Activated CD4-positive, alpha-beta T cell treated with anti-CD3 and anti-CD28 coated beads, Interleukin-2, amount 10 ng/mL, durations not matched to agents 7 days and 5 days (primary cell): ENCODE measurements at regions not wholly inside any gene's neighbourhood (a gene's known extent, or its start where the extent isn't known, plus 50 kb on each side); places are given as distances from the start of the nearest gene placed in this dataset.

Experiments
- CTCF ChIA-PET: fragments of 350-600 bp; sonication (Branson Sonifier 250); formaldehyde crosslinking; loops from one replicate; lab custom pipeline; 2021; ENCODE audit warnings: antibody characterized with exemption; lab: Charles Lee
- POLR2A ChIA-PET: fragments of 350-600 bp; sonication (Branson Sonifier 250); formaldehyde crosslinking; loops from one replicate; lab custom pipeline; 2021; ENCODE audit warnings: antibody characterized with exemption; lab: Charles Lee
- DNase-seq: peaks from one replicate; pipeline ENCODE4 v3.0.0-alpha.2; 2020
- H3K27ac Mint-ChIP-seq: one replicate; pipeline ENCODE4 v1.8.0; 2021; ENCODE audit warnings: mild to moderate bottlenecking, moderate library complexity, mixed read lengths
- H3K27me3 Mint-ChIP-seq: one replicate; pipeline ENCODE4 v1.8.0; 2021; ENCODE audit warnings: mixed read lengths
- H3K36me3 Mint-ChIP-seq: one replicate; pipeline ENCODE4 v1.8.0; 2021; ENCODE audit warnings: low read depth, mixed read lengths
- H3K4me1 Mint-ChIP-seq: one replicate; pipeline ENCODE4 v1.8.0; 2021; ENCODE audit warnings: mixed read lengths
- H3K4me3 Mint-ChIP-seq: one replicate; pipeline ENCODE4 v1.8.0; 2021; ENCODE audit warnings: mild to moderate bottlenecking, moderate library complexity, mixed read lengths
- H3K9me3 Mint-ChIP-seq: one replicate; pipeline ENCODE4 v1.8.0; 2021; ENCODE audit warnings: mixed read lengths

- CTCF ChIA-PET: interaction anchor here (1.0 to 1.7 kb wide), 2 partner anchors 13 to 20 kb away, joined by 4 read pairs; no protein-coding TSS in a partner anchor
These were observed 76.2 kb upstream of the KIF5B start for GRCh38 chr10:32132357-32132946.

DNA sequence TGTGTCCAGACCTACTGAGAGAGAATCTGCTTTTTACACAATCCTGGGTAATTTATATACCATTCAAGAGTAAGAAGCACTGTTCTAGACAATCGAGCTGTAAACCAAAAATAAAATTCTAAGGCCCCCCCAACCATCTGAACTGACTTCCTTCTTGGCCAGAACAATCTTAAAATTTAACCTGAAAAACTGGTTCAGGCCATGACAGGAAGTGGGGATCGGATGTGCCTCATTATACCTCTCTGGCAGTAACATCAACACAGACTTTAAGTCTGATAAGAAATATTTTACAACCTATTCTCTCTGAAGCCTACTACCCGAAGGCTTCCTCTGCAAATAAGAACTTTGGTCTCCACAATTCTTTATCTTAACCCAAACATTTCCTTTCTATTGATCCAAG is 75.2 kb upstream of the KIF5B start:
- H3K4me1 Mint-ChIP-seq: peaks cover 13% of the 10 kb centered on the region
- no peak overlapping the region for H3K4me3 Mint-ChIP-seq
- CTCF ChIA-PET: interaction anchor here (2.3 kb wide), 1 partner anchor 8 kb away, joined by 7 read pairs; no protein-coding TSS in a partner anchor
- no peaks in the 10 kb centered on the region for H3K9me3 Mint-ChIP-seq
- POLR2A ChIA-PET: no interaction called here
- no peaks in the 10 kb centered on the region for H3K27me3 Mint-ChIP-seq
- H3K36me3 Mint-ChIP-seq: no peaks in the 10 kb centered on the region
- no peak overlapping the region for H3K27ac Mint-ChIP-seq
- no peak for DNase-seq

More at GRCh38 chr10:32132357-32132946, 76.2 kb upstream of the KIF5B start:
- Mint-ChIP-seq H3K27me3 (no peaks in the 10 kb centered on the region), H3K27ac (no peak overlapping the region), H3K36me3 (no peaks in the 10 kb centered on the region), H3K4me1 (peaks cover 13% of the 10 kb centered on the region), H3K9me3 (no peaks in the 10 kb centered on the region), H3K4me3 (no peak overlapping the region)
- DNase-seq: no peak
- POLR2A ChIA-PET: no interaction called here

DNA sequence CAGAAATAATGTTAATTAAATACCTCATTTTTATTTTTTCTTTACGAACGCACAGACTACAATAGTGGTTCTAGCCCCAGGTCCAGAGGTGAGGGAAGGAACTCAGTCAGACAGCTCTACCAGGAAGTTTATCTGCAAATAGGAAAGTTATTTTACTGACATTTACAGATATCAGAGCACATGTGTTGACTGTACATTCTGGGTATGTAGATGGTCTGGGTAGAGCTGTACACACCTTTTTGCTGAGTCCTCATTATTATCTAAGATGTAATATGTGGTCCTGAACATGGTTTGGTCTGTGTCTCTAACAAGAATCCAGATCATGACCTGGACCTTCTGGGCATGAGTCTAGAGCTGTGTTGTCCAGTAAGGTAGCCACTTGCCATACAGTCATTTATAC is 74.6 kb upstream of the KIF5B start:
- POLR2A ChIA-PET: no interaction called here
- no peaks in the 10 kb centered on the region for H3K27me3 Mint-ChIP-seq
- no peaks in the 10 kb centered on the region for H3K36me3 Mint-ChIP-seq
- no peak for DNase-seq
- H3K27ac Mint-ChIP-seq: no peak overlapping the region
- peaks cover 13% of the 10 kb centered on the region for H3K4me1 Mint-ChIP-seq
- no peaks in the 10 kb centered on the region for H3K9me3 Mint-ChIP-seq
- H3K4me3 Mint-ChIP-seq: no peak overlapping the region
- CTCF ChIA-PET: interaction anchor here (2.3 kb wide), 1 partner anchor 9 kb away, joined by 7 read pairs; no protein-coding TSS in a partner anchor

- ChIA-PET CTCF (no interaction called here), POLR2A (no interaction called here)
These were observed 68.8 kb upstream of the KIF5B start for GRCh38 chr10:32125023-32125422.

DNA sequence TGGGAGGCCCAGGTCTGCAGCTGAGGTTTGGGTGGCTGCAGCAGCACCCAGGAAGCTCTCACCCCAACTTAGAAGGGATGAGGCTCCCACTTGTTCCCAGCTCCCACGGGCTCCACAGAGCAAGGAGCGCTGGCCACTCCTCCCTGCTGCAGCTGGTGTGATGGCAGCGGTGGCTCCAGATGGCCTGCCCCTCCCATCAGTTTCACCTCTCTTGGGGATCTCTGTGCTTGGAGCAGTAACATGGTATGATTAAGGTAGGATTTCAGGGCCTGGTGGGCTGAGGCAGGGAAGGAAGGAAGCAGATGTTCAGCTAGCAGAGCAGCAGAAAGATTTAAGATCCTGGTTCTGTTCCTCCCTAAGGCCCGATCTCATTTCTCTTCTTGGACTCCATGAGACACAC is 66.8 kb upstream of the KIF5B start:
- H3K9me3 Mint-ChIP-seq: peaks cover 7% of the 10 kb centered on the region
- POLR2A ChIA-PET: no interaction called here
- H3K36me3 Mint-ChIP-seq: peaks cover 3% of the 10 kb centered on the region
- H3K27ac Mint-ChIP-seq: no peak overlapping the region
- CTCF ChIA-PET: interaction anchor here (0.6 to 1.5 kb wide), 3 partner anchors 17 to 780 kb away, joined by 3 to 6 read pairs (median 3); no protein-coding TSS in a partner anchor
- no peaks in the 10 kb centered on the region for H3K4me1 Mint-ChIP-seq
- H3K4me3 Mint-ChIP-seq: no peak overlapping the region
- DNase-seq: no peak
- H3K27me3 Mint-ChIP-seq: no peaks in the 10 kb centered on the region

More at GRCh38 chr10:32125023-32125422, 68.8 kb upstream of the KIF5B start:
- peaks cover 3% of the 10 kb centered on the region for H3K36me3 Mint-ChIP-seq
- no peak for DNase-seq
- H3K9me3 Mint-ChIP-seq: peaks cover 7% of the 10 kb centered on the region
- H3K4me1 Mint-ChIP-seq: no peaks in the 10 kb centered on the region
- no peak overlapping the region for H3K4me3 Mint-ChIP-seq
- H3K27me3 Mint-ChIP-seq: no peaks in the 10 kb centered on the region
- H3K27ac Mint-ChIP-seq: no peak overlapping the region

GRCh38 chr10:32121648-32122047 is 65.4 kb upstream of the KIF5B start:
- H3K27ac Mint-ChIP-seq: no peak overlapping the region
- H3K4me1 Mint-ChIP-seq: no peaks in the 10 kb centered on the region
- no peak overlapping the region for H3K4me3 Mint-ChIP-seq
- CTCF ChIA-PET: interaction anchor here (0.6 kb wide), 1 partner anchor 1457 kb away, joined by 3 read pairs; no protein-coding TSS in a partner anchor
- POLR2A ChIA-PET: no interaction called here
- DNase-seq: no peak
- H3K27me3 Mint-ChIP-seq: no peaks in the 10 kb centered on the region
- H3K9me3 Mint-ChIP-seq: peaks cover 7% of the 10 kb centered on the region
- peaks cover 3% of the 10 kb centered on the region for H3K36me3 Mint-ChIP-seq

GRCh38 chr10:32120147-32120546 is 63.9 kb upstream of the KIF5B start:
- Mint-ChIP-seq H3K36me3 (peaks cover 3% of the 10 kb centered on the region), H3K9me3 (peaks cover 7% of the 10 kb centered on the region), H3K4me1 (no peaks in the 10 kb centered on the region), H3K27ac (no peak overlapping the region), H3K27me3 (peaks cover 3% of the 10 kb centered on the region), H3K4me3 (no peak overlapping the region)
- ChIA-PET CTCF (no interaction called here), POLR2A (no interaction called here)
- no peak for DNase-seq

DNA sequence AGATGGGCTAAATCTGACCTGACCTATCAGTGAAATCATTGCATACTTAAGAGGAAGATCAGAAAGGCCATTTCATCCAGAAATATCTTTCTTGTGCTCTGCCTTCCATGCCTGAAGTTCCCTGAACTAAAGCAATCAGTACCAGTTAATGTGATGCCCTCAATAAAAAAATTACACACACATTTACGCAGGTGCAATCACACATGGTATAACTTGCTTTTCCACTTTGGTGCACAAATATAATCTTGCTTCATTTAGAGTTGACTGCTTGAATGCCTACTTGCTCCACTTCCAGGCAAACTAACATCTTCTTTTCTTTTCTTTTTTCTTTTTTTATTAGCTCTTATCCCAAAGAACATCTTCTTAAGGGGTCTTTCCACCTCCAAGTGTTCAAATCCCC is 58.3 kb upstream of the KIF5B start:
- H3K4me3 Mint-ChIP-seq: no peak overlapping the region
- H3K9me3 Mint-ChIP-seq: no peaks in the 10 kb centered on the region
- no peak for DNase-seq
- no peak overlapping the region for H3K27ac Mint-ChIP-seq
- H3K36me3 Mint-ChIP-seq: no peaks in the 10 kb centered on the region
- CTCF ChIA-PET: no interaction called here
- no peaks in the 10 kb centered on the region for H3K4me1 Mint-ChIP-seq
- POLR2A ChIA-PET: no interaction called here
- peaks cover 5% of the 10 kb centered on the region for H3K27me3 Mint-ChIP-seq

- no peak overlapping the region for H3K27ac Mint-ChIP-seq
- ChIA-PET CTCF (interaction anchor here (1.3 kb wide), 1 partner anchor 21 kb away, joined by 4 read pairs; no protein-coding TSS in a partner anchor), POLR2A (no interaction called here)
- no peaks in the 10 kb centered on the region for H3K4me1 Mint-ChIP-seq
- DNase-seq: no peak
- H3K36me3 Mint-ChIP-seq: no peaks in the 10 kb centered on the region
- peaks cover 5% of the 10 kb centered on the region for H3K27me3 Mint-ChIP-seq
- H3K9me3 Mint-ChIP-seq: no peaks in the 10 kb centered on the region
- no peak overlapping the region for H3K4me3 Mint-ChIP-seq
These were observed 55.8 kb upstream of the KIF5B start for GRCh38 chr10:32112055-32112454.

DNA sequence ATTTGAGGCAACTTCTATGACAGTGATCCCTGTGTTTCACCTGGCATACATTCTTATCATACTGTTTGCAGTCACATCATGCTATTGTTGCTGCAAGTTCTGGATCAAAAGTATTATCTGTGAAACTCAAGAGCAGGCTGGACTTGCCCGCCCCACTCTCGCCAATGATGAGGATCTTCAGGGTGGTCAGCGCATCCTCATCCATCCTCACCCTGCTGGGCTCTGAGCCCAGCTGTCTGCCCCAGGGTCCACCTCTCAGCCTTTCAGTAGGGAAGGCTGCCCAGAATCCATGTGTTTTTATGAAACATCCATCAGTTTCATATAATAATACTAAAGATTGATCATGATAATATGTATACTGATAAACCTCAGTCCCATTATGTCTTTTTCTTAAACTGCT is 55.4 kb upstream of the KIF5B start:
- no peak overlapping the region for H3K4me3 Mint-ChIP-seq
- POLR2A ChIA-PET: no interaction called here
- H3K27me3 Mint-ChIP-seq: peaks cover 5% of the 10 kb centered on the region
- no peaks in the 10 kb centered on the region for H3K36me3 Mint-ChIP-seq
- no peaks in the 10 kb centered on the region for H3K4me1 Mint-ChIP-seq
- no peaks in the 10 kb centered on the region for H3K9me3 Mint-ChIP-seq
- no peak for DNase-seq
- CTCF ChIA-PET: interaction anchor here (1.3 kb wide), 1 partner anchor 21 kb away, joined by 4 read pairs; no protein-coding TSS in a partner anchor
- peak overlapping the region; percentile 38 for H3K27ac Mint-ChIP-seq

- Mint-ChIP-seq H3K9me3 (no peaks in the 10 kb centered on the region), H3K27ac (no peak overlapping the region), H3K27me3 (peaks cover 5% of the 10 kb centered on the region), H3K4me3 (no peak overlapping the region), H3K4me1 (no peaks in the 10 kb centered on the region), H3K36me3 (no peaks in the 10 kb centered on the region)
- CTCF ChIA-PET: interaction anchor here (0.6 kb wide), 2 partner anchors 11 to 59 kb away, joined by 3 read pairs; no protein-coding TSS in a partner anchor
- DNase-seq: no peak
- POLR2A ChIA-PET: no interaction called here
These were observed 54.6 kb upstream of the KIF5B start for GRCh38 chr10:32110790-32111189.

DNA sequence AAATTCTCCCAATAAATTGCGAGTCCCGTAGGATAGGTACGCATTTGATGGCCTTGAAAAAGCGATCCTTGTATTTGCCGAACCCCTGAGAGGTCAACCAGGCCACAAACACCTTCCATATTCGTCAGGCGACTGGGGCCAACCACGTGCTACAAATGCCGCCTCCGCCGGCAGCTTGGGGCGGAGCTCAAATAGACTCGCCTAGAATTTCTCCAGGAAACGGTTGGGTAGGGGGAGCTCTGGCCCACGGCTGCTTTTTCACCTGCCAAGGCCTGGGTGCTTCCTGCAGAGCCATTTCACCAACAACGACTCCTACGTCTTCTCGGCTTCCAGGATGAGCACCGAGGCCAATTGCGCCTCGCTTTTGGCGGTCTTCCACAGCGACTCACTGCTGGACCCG is 53.4 kb upstream of the KIF5B start:
- CTCF ChIA-PET: no interaction called here
- no peaks in the 10 kb centered on the region for H3K36me3 Mint-ChIP-seq
- H3K4me1 Mint-ChIP-seq: no peaks in the 10 kb centered on the region
- H3K4me3 Mint-ChIP-seq: no peak overlapping the region
- POLR2A ChIA-PET: no interaction called here
- H3K9me3 Mint-ChIP-seq: no peaks in the 10 kb centered on the region
- no peak for DNase-seq
- peaks cover 2% of the 10 kb centered on the region for H3K27me3 Mint-ChIP-seq
- no peak overlapping the region for H3K27ac Mint-ChIP-seq
